A673 (cell line): ENCODE measurements at regions not wholly inside any gene's neighbourhood (a gene's known extent, or its start where the extent isn't known, plus 50 kb on each side); places are given as distances from the start of the nearest gene placed in this dataset.

Source experiments
- EZH2 ChIP-seq: fragments of 200-600 bp; sonication (generic); IDR thresholded peaks from 2 replicates; pipeline ENCODE4 v1.6.1; 2017; ENCODE audit warnings: borderline replicate concordance, low read depth, mild to moderate bottlenecking, mixed read lengths, antibody characterized with exemption, low read length; ENCODE audit not compliant: poor library complexity, severe bottlenecking
- TF ChIP-seq, protein P1 (sequence below): fragments of 300-800, 200-600 bp; sonication (generic); conservative IDR thresholded peaks from 2 replicates; pipeline ENCODE4 v1.5.1; 2017; ENCODE audit warnings: low read depth, mild to moderate bottlenecking, antibody characterized with exemption, low read length, moderate library complexity, mixed read lengths

DNA sequence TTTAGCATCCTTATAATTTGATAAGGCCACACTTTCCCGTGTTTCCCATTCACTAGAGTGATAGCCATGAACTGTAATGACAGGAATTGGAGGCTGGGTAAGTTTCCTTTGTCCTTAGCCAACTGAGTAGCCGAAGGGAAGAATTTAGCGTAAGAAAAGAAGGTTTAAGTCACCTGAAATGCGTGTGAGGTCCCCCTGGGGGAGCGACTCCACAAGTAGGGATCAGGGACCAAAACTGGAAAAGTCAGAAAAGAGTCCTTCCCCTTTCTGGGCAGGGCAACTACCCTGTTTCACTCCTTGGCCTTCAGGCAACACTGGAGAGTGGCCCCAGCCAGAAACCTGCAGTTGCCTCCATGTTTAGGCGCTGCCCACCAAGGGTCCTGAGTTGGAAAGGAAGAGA is 81.6 kb upstream of the MED14 start:
- TF ChIP-seq, protein P1, sequence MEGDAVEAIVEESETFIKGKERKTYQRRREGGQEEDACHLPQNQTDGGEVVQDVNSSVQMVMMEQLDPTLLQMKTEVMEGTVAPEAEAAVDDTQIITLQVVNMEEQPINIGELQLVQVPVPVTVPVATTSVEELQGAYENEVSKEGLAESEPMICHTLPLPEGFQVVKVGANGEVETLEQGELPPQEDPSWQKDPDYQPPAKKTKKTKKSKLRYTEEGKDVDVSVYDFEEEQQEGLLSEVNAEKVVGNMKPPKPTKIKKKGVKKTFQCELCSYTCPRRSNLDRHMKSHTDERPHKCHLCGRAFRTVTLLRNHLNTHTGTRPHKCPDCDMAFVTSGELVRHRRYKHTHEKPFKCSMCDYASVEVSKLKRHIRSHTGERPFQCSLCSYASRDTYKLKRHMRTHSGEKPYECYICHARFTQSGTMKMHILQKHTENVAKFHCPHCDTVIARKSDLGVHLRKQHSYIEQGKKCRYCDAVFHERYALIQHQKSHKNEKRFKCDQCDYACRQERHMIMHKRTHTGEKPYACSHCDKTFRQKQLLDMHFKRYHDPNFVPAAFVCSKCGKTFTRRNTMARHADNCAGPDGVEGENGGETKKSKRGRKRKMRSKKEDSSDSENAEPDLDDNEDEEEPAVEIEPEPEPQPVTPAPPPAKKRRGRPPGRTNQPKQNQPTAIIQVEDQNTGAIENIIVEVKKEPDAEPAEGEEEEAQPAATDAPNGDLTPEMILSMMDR: no peak
- no peak for TF ChIP-seq EZH2
